Activated naive CD8-positive, alpha-beta T cell (primary cell): ENCODE measurements at regions not wholly inside any gene's neighbourhood (a gene's known extent, or its start where the extent isn't known, plus 50 kb on each side); places are given as distances from the start of the nearest gene placed in this dataset.

Experiments used
- H3K27ac Mint-ChIP-seq: one replicate; pipeline ENCODE4 v1.8.0; 2021; ENCODE audit warnings: mixed read lengths
- H3K27me3 Mint-ChIP-seq: one replicate; pipeline ENCODE4 v1.8.0; 2021; ENCODE audit warnings: mixed read lengths
- H3K36me3 Mint-ChIP-seq: one replicate; pipeline ENCODE4 v1.8.0; 2021; ENCODE audit warnings: mixed read lengths
- H3K4me1 Mint-ChIP-seq: one replicate; pipeline ENCODE4 v1.8.0; 2021; ENCODE audit warnings: low read depth, mixed read lengths
- H3K4me3 Mint-ChIP-seq: one replicate; pipeline ENCODE4 v1.8.0; 2021; ENCODE audit warnings: mild to moderate bottlenecking, mixed read lengths
- H3K9me3 Mint-ChIP-seq: one replicate; pipeline ENCODE4 v1.8.0; 2021; ENCODE audit warnings: low read depth, mixed read lengths

GRCh38 chr3:194961571-194961970 lies 275.9 kb downstream of the FAM43A start:
- Mint-ChIP-seq H3K27ac (no peak overlapping the region), H3K4me3 (no peak overlapping the region), H3K4me1 (no peaks in the 10 kb centered on the region), H3K36me3 (no peaks in the 10 kb centered on the region), H3K9me3 (no peaks in the 10 kb centered on the region), H3K27me3 (no peaks in the 10 kb centered on the region)

DNA sequence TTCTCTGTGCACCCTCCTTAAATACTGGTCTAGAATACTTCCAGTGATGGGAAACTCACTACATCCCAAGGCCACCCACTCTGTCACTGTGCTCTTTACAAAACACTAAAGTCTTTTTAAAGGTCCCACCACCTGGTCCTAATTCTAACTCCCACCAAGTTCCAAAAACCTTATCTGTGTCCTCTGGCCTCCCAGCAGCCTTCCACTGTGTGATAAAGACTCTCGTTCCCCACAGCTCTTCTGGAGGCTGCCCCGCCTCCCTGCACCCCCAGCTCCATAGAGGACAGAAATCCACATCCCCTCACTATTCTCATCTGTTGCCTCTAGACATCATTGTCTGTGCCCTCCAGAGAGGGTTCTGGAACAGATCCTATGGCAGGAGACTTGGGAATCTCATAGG lies 276.4 kb downstream of the FAM43A start:
- H3K4me1 Mint-ChIP-seq = no peaks in the 10 kb centered on the region
- H3K9me3 Mint-ChIP-seq = no peaks in the 10 kb centered on the region
- no peak overlapping the region for H3K27ac Mint-ChIP-seq
- no peak overlapping the region for H3K4me3 Mint-ChIP-seq
- H3K36me3 Mint-ChIP-seq = no peaks in the 10 kb centered on the region
- no peaks in the 10 kb centered on the region for H3K27me3 Mint-ChIP-seq

GRCh38 chr3:194964809-194965208 lies 279.1 kb downstream of the FAM43A start:
- no peaks in the 10 kb centered on the region for H3K9me3 Mint-ChIP-seq
- peaks cover 3% of the 10 kb centered on the region for H3K27me3 Mint-ChIP-seq
- H3K4me1 Mint-ChIP-seq = no peaks in the 10 kb centered on the region
- no peaks in the 10 kb centered on the region for H3K36me3 Mint-ChIP-seq
- H3K27ac Mint-ChIP-seq = no peak overlapping the region
- H3K4me3 Mint-ChIP-seq = no peak overlapping the region

DNA sequence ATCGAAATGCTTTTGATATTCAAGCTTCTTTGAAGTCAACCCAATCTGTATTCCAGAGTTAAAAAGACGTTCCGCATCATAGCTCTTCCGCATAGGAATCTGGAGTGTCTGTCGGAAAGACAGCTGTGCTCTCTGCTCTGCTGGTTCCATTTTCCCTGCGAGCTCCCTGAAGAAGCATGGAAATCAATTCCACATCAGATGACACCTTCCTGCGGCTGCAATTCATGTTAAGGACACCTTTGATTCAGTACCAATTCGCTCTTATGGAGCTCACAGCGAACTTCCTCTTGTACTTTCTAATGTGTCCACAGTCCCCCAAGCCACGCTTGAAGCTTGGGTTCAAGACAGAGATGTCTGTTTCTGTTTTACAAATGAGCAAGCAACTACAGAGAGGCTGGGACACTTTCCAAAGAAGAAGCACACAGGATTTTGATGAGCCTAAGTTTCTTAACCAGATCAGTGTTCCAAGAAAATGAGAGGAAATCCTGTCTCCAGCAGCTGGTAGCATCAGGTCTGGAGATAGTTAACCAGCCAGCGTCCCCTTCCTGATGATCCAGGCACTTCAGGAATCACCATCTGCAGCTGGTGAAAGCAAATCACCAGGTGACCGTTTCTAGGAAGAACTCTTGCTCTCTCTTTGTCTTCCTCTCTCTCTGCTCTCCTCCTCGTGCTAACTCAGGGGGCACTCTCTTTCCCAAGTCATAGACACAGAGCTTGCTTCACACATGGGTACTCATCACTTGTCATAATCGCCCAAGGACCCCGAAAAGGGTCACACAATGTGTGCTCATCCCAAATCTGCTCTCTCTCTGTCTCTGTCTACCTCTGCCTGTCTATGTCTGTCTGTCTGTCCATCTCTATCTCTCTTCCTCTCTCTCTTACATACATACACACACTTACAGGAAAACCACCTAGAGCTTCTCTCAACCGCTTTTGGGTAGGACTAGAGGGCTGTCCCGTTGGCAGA lies 281.8 kb downstream of the FAM43A start:
- Mint-ChIP-seq H3K36me3 (no peaks in the 10 kb centered on the region), H3K27ac (no peak overlapping the region), H3K27me3 (peaks cover 9% of the 10 kb centered on the region), H3K4me3 (no peak overlapping the region), H3K9me3 (peaks cover 10% of the 10 kb centered on the region), H3K4me1 (no peaks in the 10 kb centered on the region)

DNA sequence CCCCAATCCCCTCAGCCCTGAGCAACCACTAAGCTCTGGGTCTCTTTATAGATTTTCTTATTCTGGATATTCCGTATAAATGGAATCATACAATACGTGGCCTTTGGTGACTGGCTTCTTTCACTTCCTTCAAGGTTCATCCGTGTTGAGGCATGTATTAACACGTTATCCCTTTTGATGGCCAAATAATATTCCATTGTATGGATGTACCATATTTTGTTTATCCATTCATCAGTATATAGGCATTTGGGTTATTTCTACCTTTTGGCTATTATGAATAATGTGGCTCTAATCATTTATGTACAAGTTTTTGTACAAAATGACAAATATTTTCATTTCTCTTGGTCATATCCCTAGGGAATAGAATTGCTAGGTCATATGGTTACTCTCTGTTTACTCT lies 284.4 kb downstream of the FAM43A start:
- H3K4me3 Mint-ChIP-seq = no peak overlapping the region
- H3K9me3 Mint-ChIP-seq = peaks cover 10% of the 10 kb centered on the region
- H3K27me3 Mint-ChIP-seq = peaks cover 9% of the 10 kb centered on the region
- no peaks in the 10 kb centered on the region for H3K4me1 Mint-ChIP-seq
- H3K27ac Mint-ChIP-seq = no peak overlapping the region
- H3K36me3 Mint-ChIP-seq = no peaks in the 10 kb centered on the region

DNA sequence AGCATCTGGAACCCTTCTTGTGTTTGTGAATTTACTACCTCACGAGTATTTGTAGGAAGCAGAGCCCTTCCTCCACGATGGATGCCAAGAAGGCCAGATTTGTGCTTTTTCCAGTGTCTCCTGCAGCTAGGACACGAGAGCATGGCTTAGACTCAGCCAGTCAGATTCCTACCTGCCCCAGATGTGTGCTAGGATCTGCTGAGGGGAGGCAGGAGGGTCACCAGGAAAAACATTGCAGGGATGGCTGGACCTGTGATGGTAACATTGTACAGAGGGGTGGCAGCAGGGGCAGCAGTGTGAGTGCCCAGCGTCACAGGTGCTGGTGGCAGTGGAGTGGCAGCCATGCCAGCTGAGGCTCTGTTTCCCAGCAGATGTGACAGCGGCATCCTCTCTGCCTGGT lies 285.3 kb downstream of the FAM43A start:
- H3K27me3 Mint-ChIP-seq = peaks cover 9% of the 10 kb centered on the region
- H3K9me3 Mint-ChIP-seq = peaks cover 10% of the 10 kb centered on the region
- H3K4me3 Mint-ChIP-seq = no peak overlapping the region
- no peaks in the 10 kb centered on the region for H3K36me3 Mint-ChIP-seq
- H3K27ac Mint-ChIP-seq = no peak overlapping the region
- no peaks in the 10 kb centered on the region for H3K4me1 Mint-ChIP-seq

DNA sequence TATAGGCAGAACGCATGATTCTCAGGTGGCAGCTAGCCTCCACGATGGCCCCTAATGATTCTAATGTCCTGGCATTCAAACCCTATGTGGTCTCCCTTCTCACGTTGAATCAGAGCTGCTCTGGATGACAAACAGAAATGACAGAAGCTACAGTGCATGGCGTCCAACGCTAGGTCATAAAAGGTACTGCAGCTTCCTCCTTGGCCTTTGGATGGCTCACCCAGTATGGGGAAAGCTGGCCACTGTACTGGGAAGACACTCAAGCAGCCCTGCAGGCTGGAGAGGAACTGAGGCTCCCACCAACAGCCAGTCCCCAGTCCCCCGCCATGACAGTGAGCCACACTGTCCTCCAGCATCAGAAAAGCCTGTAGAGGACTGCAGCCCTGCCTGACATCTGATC lies 286.3 kb downstream of the FAM43A start:
- Mint-ChIP-seq H3K4me3 (no peak overlapping the region), H3K27ac (no peak overlapping the region), H3K4me1 (no peaks in the 10 kb centered on the region), H3K9me3 (peaks cover 10% of the 10 kb centered on the region), H3K27me3 (peaks cover 9% of the 10 kb centered on the region), H3K36me3 (no peaks in the 10 kb centered on the region)

- Mint-ChIP-seq H3K36me3 (no peaks in the 10 kb centered on the region), H3K27ac (no peak overlapping the region), H3K4me1 (no peaks in the 10 kb centered on the region), H3K27me3 (peaks cover 8% of the 10 kb centered on the region), H3K9me3 (peaks cover 10% of the 10 kb centered on the region), H3K4me3 (no peak overlapping the region)
Observed at GRCh38 chr3:194972641-194973040, 287.0 kb downstream of the FAM43A start.

- Mint-ChIP-seq H3K27ac (no peak overlapping the region), H3K36me3 (no peaks in the 10 kb centered on the region), H3K4me3 (no peak overlapping the region), H3K4me1 (no peaks in the 10 kb centered on the region), H3K27me3 (peaks cover 8% of the 10 kb centered on the region), H3K9me3 (peaks cover 10% of the 10 kb centered on the region)
Observed at GRCh38 chr3:194973366-194974000, 287.8 kb downstream of the FAM43A start.

- H3K27ac Mint-ChIP-seq = no peak overlapping the region
- no peak overlapping the region for H3K4me3 Mint-ChIP-seq
- no peaks in the 10 kb centered on the region for H3K4me1 Mint-ChIP-seq
- H3K27me3 Mint-ChIP-seq = peaks cover 8% of the 10 kb centered on the region
- H3K36me3 Mint-ChIP-seq = no peaks in the 10 kb centered on the region
- H3K9me3 Mint-ChIP-seq = peaks cover 10% of the 10 kb centered on the region
Observed at GRCh38 chr3:194974468-194975135, 288.9 kb downstream of the FAM43A start.

GRCh38 chr3:194976049-194976451 lies 290.4 kb downstream of the FAM43A start:
- Mint-ChIP-seq H3K4me1 (no peaks in the 10 kb centered on the region), H3K4me3 (no peak overlapping the region), H3K27me3 (peaks cover 6% of the 10 kb centered on the region), H3K9me3 (no peaks in the 10 kb centered on the region), H3K36me3 (no peaks in the 10 kb centered on the region), H3K27ac (no peak overlapping the region)

DNA sequence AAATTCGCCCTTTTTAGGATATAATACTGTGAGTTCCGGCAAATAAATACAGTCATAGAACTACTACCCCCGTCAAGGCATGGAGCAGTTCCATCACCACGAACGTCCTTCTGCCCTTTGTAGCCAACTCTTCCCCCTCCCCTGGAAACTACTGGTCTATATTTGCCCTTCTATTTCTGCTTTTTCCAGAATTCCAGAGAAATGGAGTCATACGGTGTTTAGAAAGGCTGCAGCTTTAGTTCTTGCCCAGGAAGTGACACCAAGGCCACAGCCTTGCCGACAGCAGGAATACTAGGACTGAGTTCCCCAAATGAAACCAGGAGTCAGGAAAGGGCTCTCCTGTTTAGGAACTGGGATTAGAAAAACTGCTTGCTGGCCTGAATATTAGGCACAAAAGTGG lies 291.2 kb downstream of the FAM43A start:
- no peaks in the 10 kb centered on the region for H3K9me3 Mint-ChIP-seq
- no peak overlapping the region for H3K4me3 Mint-ChIP-seq
- H3K36me3 Mint-ChIP-seq = no peaks in the 10 kb centered on the region
- H3K4me1 Mint-ChIP-seq = no peaks in the 10 kb centered on the region
- H3K27me3 Mint-ChIP-seq = peaks cover 4% of the 10 kb centered on the region
- no peak overlapping the region for H3K27ac Mint-ChIP-seq

DNA sequence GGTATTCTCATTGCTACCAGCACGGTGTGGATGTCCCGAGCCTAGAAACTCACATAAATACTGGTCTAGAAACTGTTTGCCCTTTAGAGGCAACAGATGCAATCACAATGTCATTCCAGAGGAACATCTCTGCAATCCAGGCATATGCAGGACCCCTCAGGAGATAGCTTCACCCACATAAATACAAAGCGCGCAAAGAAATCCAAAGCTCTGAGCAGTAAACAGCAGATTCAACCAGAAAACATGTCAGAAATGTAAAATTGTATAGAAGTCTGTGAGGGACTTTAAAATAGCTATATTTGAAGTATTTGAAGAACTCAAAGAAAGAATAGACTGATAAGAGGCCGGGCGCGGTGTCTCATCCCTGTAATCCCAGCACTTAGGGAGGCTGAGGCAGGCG lies 291.7 kb downstream of the FAM43A start:
- Mint-ChIP-seq H3K4me3 (no peak overlapping the region), H3K4me1 (no peaks in the 10 kb centered on the region), H3K27me3 (peaks cover 4% of the 10 kb centered on the region), H3K36me3 (peaks cover under 1% of the 10 kb centered on the region), H3K27ac (no peak overlapping the region), H3K9me3 (no peaks in the 10 kb centered on the region)

DNA sequence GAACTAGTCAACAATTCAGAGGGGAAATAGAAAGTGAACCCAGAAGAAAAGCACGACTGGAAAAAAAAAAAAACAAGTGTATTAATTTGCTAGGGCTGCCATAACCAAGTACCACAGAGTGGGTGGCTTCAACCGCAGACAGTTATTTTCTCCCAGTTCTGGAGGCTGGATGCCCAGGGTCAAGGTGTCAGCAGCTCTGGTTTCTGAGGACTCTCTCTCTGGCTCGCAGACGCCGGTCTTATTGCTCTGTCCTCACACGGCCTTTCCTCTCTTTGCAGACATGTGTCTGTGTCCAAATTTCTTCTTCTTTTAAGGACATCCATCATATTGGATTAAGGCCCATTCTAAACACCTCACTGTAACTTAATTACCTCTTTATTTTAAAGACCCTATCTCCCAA lies 291.8 kb downstream of the XXYLT1 start:
- Mint-ChIP-seq H3K4me3 (no peak overlapping the region), H3K9me3 (no peaks in the 10 kb centered on the region), H3K4me1 (no peaks in the 10 kb centered on the region), H3K36me3 (peaks cover 5% of the 10 kb centered on the region), H3K27ac (no peak overlapping the region), H3K27me3 (peaks cover 4% of the 10 kb centered on the region)

GRCh38 chr3:194982472-194982871 lies 288.5 kb downstream of the XXYLT1 start:
- Mint-ChIP-seq H3K4me3 (no peak overlapping the region), H3K4me1 (no peaks in the 10 kb centered on the region), H3K36me3 (peaks cover 5% of the 10 kb centered on the region), H3K27me3 (peaks cover 4% of the 10 kb centered on the region), H3K9me3 (no peaks in the 10 kb centered on the region), H3K27ac (no peak overlapping the region)
